ENCODE measurements at regions not wholly inside any gene's neighbourhood (a gene's known extent, or its start where the extent isn't known, plus 50 kb on each side); places are given as distances from the start of the nearest gene placed in this dataset.
"Not testable (repeated sequence)": the region's sequence is repeated elsewhere in the genome, so short reads cannot be mapped to it uniquely, and the experiment has no call there.

- POLR2A ChIA-PET, result no interaction called here
- DNase-seq (ENCODE audit: extremely low spot score), result no peak
These were observed 315.7 kb upstream of the NT5E start for GRCh38 chr6:85134172-85134571.

GRCh38 chr6:85132091-85132490, 317.8 kb upstream of the NT5E start:
- TF ChIP-seq CTCF (IDR thresholded peaks at IDR 0.05; ENCODE audit: control extremely low read depth, extremely low read depth, low read depth, missing control alignments), result no peak
- POLR2A ChIA-PET, result no interaction called here
- CTCF ChIA-PET, result interaction anchor here (1.2 kb wide), 1 partner anchor 72 kb away, joined by 3 read pairs; no protein-coding TSS in a partner anchor
- DNase-seq (ENCODE audit: extremely low spot score), result no peak

More at GRCh38 chr6:85134172-85134571, 315.7 kb upstream of the NT5E start:
- CTCF ChIA-PET, result no interaction called here
- no peak for TF ChIP-seq CTCF (IDR thresholded peaks at IDR 0.05; ENCODE audit: control extremely low read depth, extremely low read depth, low read depth, missing control alignments)

GRCh38 chr6:85130743-85131142, 319.1 kb upstream of the NT5E start:
- CTCF ChIA-PET, result no interaction called here
- TF ChIP-seq CTCF (IDR thresholded peaks at IDR 0.05; ENCODE audit: control extremely low read depth, extremely low read depth, low read depth, missing control alignments), result no peak
- POLR2A ChIA-PET, result no interaction called here
- DNase-seq (ENCODE audit: extremely low spot score), result no peak

- ChIA-PET CTCF (interaction anchor here (0.6 kb wide), 1 partner anchor 26 kb away, joined by 3 read pairs; no protein-coding TSS in a partner anchor), POLR2A (no interaction called here)
- no peak for TF ChIP-seq CTCF (IDR thresholded peaks at IDR 0.05; ENCODE audit: control extremely low read depth, extremely low read depth, low read depth, missing control alignments)
- no peak for DNase-seq (ENCODE audit: extremely low spot score)
These were observed 320.0 kb upstream of the NT5E start for GRCh38 chr6:85129881-85130280.

GRCh38 chr6:85128781-85129180, 321.1 kb upstream of the NT5E start:
- DNase-seq (ENCODE audit: extremely low spot score), result no peak
- ChIA-PET POLR2A (no interaction called here), CTCF (no interaction called here)
- TF ChIP-seq CTCF (IDR thresholded peaks at IDR 0.05; ENCODE audit: control extremely low read depth, extremely low read depth, low read depth, missing control alignments), result no peak

- not testable (repeated sequence) for DNase-seq (ENCODE audit: extremely low spot score)
These were observed 321.6 kb upstream of the NT5E start for GRCh38 chr6:85128256-85128655.

GRCh38 chr6:85127696-85128243, 322.1 kb upstream of the NT5E start:
- ChIA-PET POLR2A (no interaction called here), CTCF (interaction anchor here (1.0 to 2.3 kb wide), 2 partner anchors 9 to 705 kb away, joined by 3 to 10 read pairs; no protein-coding TSS in a partner anchor)
- TF ChIP-seq CTCF (IDR thresholded peaks at IDR 0.05; ENCODE audit: control extremely low read depth, extremely low read depth, low read depth, missing control alignments), result no peak
- no peak for DNase-seq (ENCODE audit: extremely low spot score)

More at GRCh38 chr6:85128256-85128655, 321.6 kb upstream of the NT5E start:
- CTCF ChIA-PET, result interaction anchor here (1.0 to 2.3 kb wide), 2 partner anchors 8 to 706 kb away, joined by 3 to 10 read pairs; no protein-coding TSS in a partner anchor
- POLR2A ChIA-PET, result not testable (repeated sequence)

Data from GM10248 (cell line).